A673 (cell line): ENCODE measurements at regions not wholly inside any gene's neighbourhood (a gene's known extent, or its start where the extent isn't known, plus 50 kb on each side); places are given as distances from the start of the nearest gene placed in this dataset.

Experiments used
- EZH2 ChIP-seq: fragments of 200-600 bp; sonication (generic); IDR thresholded peaks from 2 replicates; pipeline ENCODE4 v1.6.1; 2017; ENCODE audit warnings: borderline replicate concordance, low read depth, mild to moderate bottlenecking, mixed read lengths, antibody characterized with exemption, low read length; ENCODE audit not compliant: poor library complexity, severe bottlenecking
- TF ChIP-seq, protein P1 (sequence below): fragments of 300-800, 200-600 bp; sonication (generic); conservative IDR thresholded peaks from 2 replicates; pipeline ENCODE4 v1.5.1; 2017; ENCODE audit warnings: low read depth, mild to moderate bottlenecking, antibody characterized with exemption, low read length, moderate library complexity, mixed read lengths

DNA sequence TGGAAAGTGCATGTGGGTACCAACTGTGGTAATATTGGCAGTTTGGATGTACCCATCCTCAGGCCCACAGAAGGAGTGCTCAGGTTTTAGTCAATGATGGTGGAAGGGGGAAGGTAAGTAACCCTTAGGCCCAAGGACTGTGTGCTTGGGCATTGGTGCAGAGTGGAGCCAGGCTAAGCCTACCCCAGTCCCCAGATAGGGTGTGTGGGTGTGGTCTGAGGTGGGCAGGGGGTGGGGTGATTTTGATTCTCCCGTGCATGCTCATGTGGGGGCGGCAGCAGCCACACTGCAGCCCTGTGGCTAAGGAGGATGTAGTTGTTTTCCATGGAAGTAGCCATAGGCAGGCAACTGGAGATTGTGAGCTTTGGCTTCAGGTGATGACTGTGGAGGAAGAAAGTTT, 2197.3 kb downstream of the PCDH9 start:
- TF ChIP-seq, protein P1, sequence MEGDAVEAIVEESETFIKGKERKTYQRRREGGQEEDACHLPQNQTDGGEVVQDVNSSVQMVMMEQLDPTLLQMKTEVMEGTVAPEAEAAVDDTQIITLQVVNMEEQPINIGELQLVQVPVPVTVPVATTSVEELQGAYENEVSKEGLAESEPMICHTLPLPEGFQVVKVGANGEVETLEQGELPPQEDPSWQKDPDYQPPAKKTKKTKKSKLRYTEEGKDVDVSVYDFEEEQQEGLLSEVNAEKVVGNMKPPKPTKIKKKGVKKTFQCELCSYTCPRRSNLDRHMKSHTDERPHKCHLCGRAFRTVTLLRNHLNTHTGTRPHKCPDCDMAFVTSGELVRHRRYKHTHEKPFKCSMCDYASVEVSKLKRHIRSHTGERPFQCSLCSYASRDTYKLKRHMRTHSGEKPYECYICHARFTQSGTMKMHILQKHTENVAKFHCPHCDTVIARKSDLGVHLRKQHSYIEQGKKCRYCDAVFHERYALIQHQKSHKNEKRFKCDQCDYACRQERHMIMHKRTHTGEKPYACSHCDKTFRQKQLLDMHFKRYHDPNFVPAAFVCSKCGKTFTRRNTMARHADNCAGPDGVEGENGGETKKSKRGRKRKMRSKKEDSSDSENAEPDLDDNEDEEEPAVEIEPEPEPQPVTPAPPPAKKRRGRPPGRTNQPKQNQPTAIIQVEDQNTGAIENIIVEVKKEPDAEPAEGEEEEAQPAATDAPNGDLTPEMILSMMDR, result no peak
- no peak for TF ChIP-seq EZH2
